ENCODE measurements at regions not wholly inside any gene's neighbourhood (a gene's known extent, or its start where the extent isn't known, plus 50 kb on each side); places are given as distances from the start of the nearest gene placed in this dataset.

DNA sequence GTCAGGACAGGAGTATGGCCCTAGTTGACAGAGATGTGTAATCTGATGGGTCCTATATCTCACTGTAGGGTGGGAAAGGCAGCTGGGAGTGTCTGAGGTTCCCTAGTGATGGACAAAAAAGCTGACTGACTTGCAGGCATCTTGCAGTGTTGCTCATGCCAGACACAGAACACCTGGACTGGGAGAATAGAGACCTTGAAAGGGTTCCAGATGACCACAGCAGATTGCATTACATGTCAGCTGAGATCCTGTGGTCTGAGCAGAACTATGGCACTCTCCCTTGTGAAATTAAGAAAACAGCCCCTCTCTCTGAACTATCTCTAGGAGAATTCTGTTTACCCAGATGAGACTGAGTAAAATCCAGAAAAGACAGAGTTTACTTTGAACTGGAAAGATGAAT, 212.6 kb upstream of the MAN1A1 start:
- Histone ChIP-seq H3K4me3 (ENCODE audit: control insufficient read depth in 2 of 3, extremely low read depth in 1 of 3, insufficient read depth in 2 of 3, low read depth in 1 of 3, low read length in 3 of 3) (no peak overlapping the region), H3K27ac (ENCODE audit: control insufficient read depth, insufficient read depth, low read length) (no peak overlapping the region), H3K4me1 (ENCODE audit: control insufficient read depth, extremely low read depth, insufficient read depth, low read length) (peaks cover 7% of the 10 kb centered on the region), H3K36me3 (ENCODE audit: control insufficient read depth in 2 of 2, extremely low read depth in 1 of 2, insufficient read depth in 2 of 2, low read length in 2 of 2) (no peaks in the 10 kb centered on the region), H3K9me3 (ENCODE audit: control insufficient read depth, low read depth, low read length) (no peaks in the 10 kb centered on the region), H4K20me1 (ENCODE audit: control insufficient read depth, extremely low read depth, insufficient read depth, low read length) (no peaks in the 10 kb centered on the region), H3K9ac (ENCODE audit: control insufficient read depth, extremely low read depth, insufficient read depth, low read length) (no peak overlapping the region), H3K79me2 (ENCODE audit: control insufficient read depth, insufficient read depth, low read length) (no peaks in the 10 kb centered on the region), H2AFZ (ENCODE audit: control insufficient read depth, low read length) (no peak overlapping the region), H3K27me3 (ENCODE audit: control insufficient read depth, extremely low read depth, insufficient read depth, low read length) (no peaks in the 10 kb centered on the region), H3K4me2 (ENCODE audit: control insufficient read depth, extremely low read depth, insufficient read depth, low read depth, low read length) (no peak overlapping the region), H3K9me1 (ENCODE audit: control insufficient read depth, extremely low read depth, insufficient read depth, low read length) (no peaks in the 10 kb centered on the region)
- DNase-seq (ENCODE audit: low read depth, low spot score), result no peak
- FAIRE-seq, result no peak
- dilution Hi-C loops (cut with MboI; ENCODE audit: extremely low pct_ligation_motif_present, low sequenced_read_pairs), result no loop called here
- TF ChIP-seq EZH2 (IDR thresholded peaks at IDR 0.05; ENCODE audit: low read length) (no peak), CTCF (optimal IDR thresholded peaks at IDR 0.05 in 1 of 3, IDR thresholded peaks at IDR 0.05 in 1 of 3, conservative IDR thresholded peaks at IDR 0.05 in 1 of 3; ENCODE audit: extremely low read depth in 1 of 3, insufficient read depth in 2 of 3, low read length in 3 of 3) (no peak)

GRCh38 chr6:119559586-119559985, 210.0 kb upstream of the MAN1A1 start:
- H3K9me3 ChIP-seq (ENCODE audit: control insufficient read depth, low read depth, low read length), result no peaks in the 10 kb centered on the region
- no peak for TF ChIP-seq EZH2 (IDR thresholded peaks at IDR 0.05; ENCODE audit: low read length)
- no peak for TF ChIP-seq CTCF (optimal IDR thresholded peaks at IDR 0.05 in 1 of 3, IDR thresholded peaks at IDR 0.05 in 1 of 3, conservative IDR thresholded peaks at IDR 0.05 in 1 of 3; ENCODE audit: extremely low read depth in 1 of 3, insufficient read depth in 2 of 3, low read length in 3 of 3)
- H3K9ac ChIP-seq (ENCODE audit: control insufficient read depth, extremely low read depth, insufficient read depth, low read length), result no peak overlapping the region
- dilution Hi-C loops (cut with MboI; ENCODE audit: extremely low pct_ligation_motif_present, low sequenced_read_pairs), result no loop called here
- no peaks in the 10 kb centered on the region for H3K4me1 ChIP-seq (ENCODE audit: control insufficient read depth, extremely low read depth, insufficient read depth, low read length)
- H3K27ac ChIP-seq (ENCODE audit: control insufficient read depth, insufficient read depth, low read length), result no peak overlapping the region
- DNase-seq (ENCODE audit: low read depth, low spot score) (no peak), FAIRE-seq (no peak)
- H3K9me1 ChIP-seq (ENCODE audit: control insufficient read depth, extremely low read depth, insufficient read depth, low read length), result no peaks in the 10 kb centered on the region
- H3K4me2 ChIP-seq (ENCODE audit: control insufficient read depth, extremely low read depth, insufficient read depth, low read depth, low read length), result no peak overlapping the region
- no peak overlapping the region for H2AFZ ChIP-seq (ENCODE audit: control insufficient read depth, low read length)
- H3K79me2 ChIP-seq (ENCODE audit: control insufficient read depth, insufficient read depth, low read length), result no peaks in the 10 kb centered on the region
- no peaks in the 10 kb centered on the region for H3K36me3 ChIP-seq (ENCODE audit: control insufficient read depth in 2 of 2, extremely low read depth in 1 of 2, insufficient read depth in 2 of 2, low read length in 2 of 2)
- no peaks in the 10 kb centered on the region for H3K27me3 ChIP-seq (ENCODE audit: control insufficient read depth, extremely low read depth, insufficient read depth, low read length)
- no peak overlapping the region for H3K4me3 ChIP-seq (ENCODE audit: control insufficient read depth in 2 of 3, extremely low read depth in 1 of 3, insufficient read depth in 2 of 3, low read depth in 1 of 3, low read length in 3 of 3)
- no peaks in the 10 kb centered on the region for H4K20me1 ChIP-seq (ENCODE audit: control insufficient read depth, extremely low read depth, insufficient read depth, low read length)

Measured in keratinocyte (primary cell).